Naive B cell (primary cell): ENCODE measurements at regions not wholly inside any gene's neighbourhood (a gene's known extent, or its start where the extent isn't known, plus 50 kb on each side); places are given as distances from the start of the nearest gene placed in this dataset.

Source experiments
- ATAC-seq, 2 donors: fragments of 150-1000 bp; cut with Tn5 transposase; 2 replicates each; pipeline ENCODE4 v1.10.0; 2021; ENCODE audit warnings: low read depth in 2 of 2, mild to moderate bottlenecking in 2 of 2, moderate library complexity in 2 of 2
- DNase-seq: peaks from one replicate; pipeline ENCODE4 v3.0.0; 2022
- H3K27ac Mint-ChIP-seq, 6 donors: one replicate each; pipeline ENCODE4 v1.8.0; 2020 to 2022; ENCODE audit warnings: mild to moderate bottlenecking in 6 of 6, mixed read lengths in 6 of 6, moderate library complexity in 5 of 6, inconsistent platforms in 2 of 6
- H3K27me3 Mint-ChIP-seq, 3 donors: one replicate each; pipeline ENCODE4 v1.8.0; 2021 to 2022; ENCODE audit warnings: mixed read lengths in 3 of 3, mild to moderate bottlenecking in 1 of 3
- H3K36me3 Mint-ChIP-seq, 2 donors: one replicate each; pipeline ENCODE4 v1.8.0; 2020 to 2022; ENCODE audit warnings: mixed read lengths in 2 of 2, inconsistent platforms in 1 of 2, mild to moderate bottlenecking in 1 of 2
- H3K4me1 Mint-ChIP-seq, 3 donors: one replicate each; pipeline ENCODE4 v1.8.0; 2020 to 2022; ENCODE audit warnings: mixed read lengths in 3 of 3, inconsistent platforms in 1 of 3, mild to moderate bottlenecking in 1 of 3, moderate library complexity in 1 of 3
- H3K4me3 Mint-ChIP-seq, 8 donors: one replicate each; pipeline ENCODE4 v1.8.0; 2020 to 2022; ENCODE audit warnings: mild to moderate bottlenecking in 8 of 8, mixed read lengths in 8 of 8, moderate library complexity in 8 of 8, inconsistent platforms in 2 of 8
- H3K9me3 Mint-ChIP-seq, 7 donors: one replicate each; pipeline ENCODE4 v1.8.0; 2020 to 2022; ENCODE audit warnings: mixed read lengths in 7 of 7, mild to moderate bottlenecking in 5 of 7, inconsistent platforms in 2 of 7, moderate library complexity in 1 of 7

DNA sequence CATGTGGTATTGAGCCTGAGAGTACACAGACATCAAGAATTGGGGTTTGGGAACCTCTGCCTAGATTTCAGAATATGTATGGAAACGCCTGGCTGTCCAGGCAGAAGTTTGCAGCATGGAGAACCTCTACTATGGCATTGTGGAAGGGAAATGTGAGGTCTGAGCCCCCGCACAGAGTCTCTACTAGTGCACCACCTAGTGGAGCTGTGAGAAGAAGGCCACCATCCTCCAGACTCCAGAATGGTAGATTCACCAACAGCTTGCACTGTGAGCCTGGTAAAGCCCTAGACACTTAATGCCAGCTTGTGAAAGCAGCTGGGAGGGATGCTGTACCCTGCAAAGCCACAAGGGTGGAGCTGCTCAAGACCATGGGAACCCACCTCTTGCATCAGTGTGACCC is 658.2 kb downstream of the HACE1 start:
- no peaks in the 10 kb centered on the region for H3K4me1 Mint-ChIP-seq
- ATAC-seq: no peak
- H3K36me3 Mint-ChIP-seq: no peaks in the 10 kb centered on the region
- H3K4me3 Mint-ChIP-seq: no peak overlapping the region
- H3K27ac Mint-ChIP-seq: no peak overlapping the region
- peaks cover 5 to 33% (median 12%) of the 10 kb centered on the region in 7 donors for H3K9me3 Mint-ChIP-seq
- H3K27me3 Mint-ChIP-seq: no peaks in the 10 kb centered on the region
- no peak for DNase-seq

DNA sequence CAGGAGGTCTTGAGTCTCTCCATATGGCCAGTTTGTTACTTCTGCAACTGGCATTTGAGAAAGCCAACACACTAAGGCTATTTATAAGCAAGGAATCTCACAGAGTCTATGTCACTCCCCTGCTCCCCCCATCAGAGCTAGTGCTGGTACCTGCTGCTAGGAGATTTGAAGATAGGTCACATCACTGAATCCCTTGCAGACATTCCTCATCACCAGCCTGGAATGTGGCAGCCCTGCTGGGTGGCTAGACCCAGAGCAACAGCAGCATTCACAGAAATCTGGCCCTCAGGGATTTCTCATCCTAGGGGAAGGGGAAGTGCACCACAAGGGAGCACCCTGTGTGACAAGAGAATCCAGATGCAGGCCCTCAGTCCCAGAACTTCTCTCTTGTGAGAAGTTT is 672.1 kb downstream of the HACE1 start:
- no peak overlapping the region for H3K27ac Mint-ChIP-seq
- H3K4me1 Mint-ChIP-seq: no peaks in the 10 kb centered on the region
- no peaks in the 10 kb centered on the region for H3K36me3 Mint-ChIP-seq
- no peak for DNase-seq
- no peak overlapping the region for H3K4me3 Mint-ChIP-seq
- no peak for ATAC-seq
- peaks cover under 1 to 22% (median 12%) of the 10 kb centered on the region in 7 donors for H3K9me3 Mint-ChIP-seq
- no peaks in the 10 kb centered on the region for H3K27me3 Mint-ChIP-seq

DNA sequence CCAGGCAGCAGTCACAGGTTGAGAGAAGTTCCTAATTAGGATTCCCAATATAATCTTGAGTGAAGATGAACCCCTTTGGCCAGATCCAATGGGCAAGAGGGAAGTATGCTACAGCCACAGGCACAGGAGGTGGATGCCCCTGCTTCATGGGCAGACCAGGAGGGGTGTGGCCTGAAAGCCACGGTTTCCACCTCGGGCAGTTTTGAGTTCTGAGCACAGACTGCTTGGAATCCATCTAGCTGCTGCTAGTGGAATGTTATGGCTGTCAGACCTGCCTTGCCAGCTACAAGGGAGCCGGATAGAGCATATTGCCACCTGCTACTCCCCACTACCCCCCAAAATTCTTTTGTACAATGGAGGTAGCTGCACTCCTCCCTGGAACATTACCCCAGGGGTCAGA is 672.9 kb downstream of the HACE1 start:
- ATAC-seq (no peak), DNase-seq (no peak)
- no peak overlapping the region for H3K4me3 Mint-ChIP-seq
- no peaks in the 10 kb centered on the region for H3K36me3 Mint-ChIP-seq
- no peaks in the 10 kb centered on the region for H3K4me1 Mint-ChIP-seq
- no peak overlapping the region for H3K27ac Mint-ChIP-seq
- peaks cover 0 to 19% (median 6%) of the 10 kb centered on the region in 7 donors for H3K9me3 Mint-ChIP-seq
- H3K27me3 Mint-ChIP-seq: no peaks in the 10 kb centered on the region

DNA sequence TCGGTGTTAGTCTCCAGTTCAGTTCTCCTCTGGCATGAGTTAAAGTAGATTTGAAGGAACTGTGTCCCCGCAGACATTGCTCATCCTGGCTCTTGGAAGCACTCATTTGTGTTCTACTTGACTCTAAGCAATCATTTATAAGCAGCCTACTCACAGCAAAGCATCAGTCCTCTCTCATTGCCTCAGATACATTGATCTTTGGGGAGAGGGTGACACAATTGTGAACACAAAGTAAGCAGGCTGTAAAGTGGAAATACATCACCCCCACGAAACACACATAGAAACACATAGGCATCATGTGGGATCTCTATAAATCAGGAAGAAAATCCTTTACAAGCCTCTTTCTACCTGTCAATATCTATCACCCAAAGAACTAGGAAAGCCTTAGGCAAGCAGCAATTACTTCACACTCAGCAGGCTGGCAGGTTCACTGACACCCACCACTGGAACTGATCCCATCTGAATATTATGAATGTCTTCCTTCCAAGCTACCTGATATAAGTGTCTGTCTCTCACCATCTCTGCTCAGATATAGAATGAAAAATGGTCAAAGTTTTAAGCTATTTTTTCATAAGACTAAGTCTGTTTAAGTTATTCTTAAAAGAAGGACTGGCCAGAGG is 675.8 kb downstream of the HACE1 start:
- no peak for ATAC-seq

DNA sequence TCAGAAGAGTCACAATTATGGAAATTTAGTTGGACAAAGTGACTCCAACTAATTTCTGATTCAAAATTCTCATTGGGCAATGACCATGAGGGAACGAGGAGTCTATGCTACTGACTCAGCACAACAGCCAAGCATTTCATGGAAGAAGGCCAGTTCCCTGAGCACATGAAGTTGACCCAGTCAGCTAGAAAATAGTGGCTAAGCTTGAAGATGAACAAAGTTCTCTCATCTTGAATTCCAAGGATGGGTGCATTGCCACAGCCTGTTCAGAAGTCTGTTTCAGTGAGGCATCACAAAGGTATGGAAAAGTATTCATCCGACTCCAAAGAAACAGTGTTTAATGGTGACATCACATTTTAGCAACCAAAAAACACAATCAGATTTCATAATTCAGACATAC is 676.9 kb downstream of the HACE1 start:
- DNase-seq: no peak
- Mint-ChIP-seq H3K27me3 (no peaks in the 10 kb centered on the region), H3K9me3 (peaks cover 0 to 13% (median 0%) of the 10 kb centered on the region in 7 donors), H3K36me3 (no peaks in the 10 kb centered on the region), H3K4me1 (no peaks in the 10 kb centered on the region), H3K27ac (no peak overlapping the region), H3K4me3 (no peak overlapping the region)
- no peak for ATAC-seq

More for the DNA sequence above, 675.8 kb downstream of the HACE1 start:
- H3K4me3 Mint-ChIP-seq: no peak overlapping the region
- H3K9me3 Mint-ChIP-seq: peaks cover 0 to 13% (median 0%) of the 10 kb centered on the region in 7 donors
- DNase-seq: no peak
- no peaks in the 10 kb centered on the region for H3K4me1 Mint-ChIP-seq
- no peaks in the 10 kb centered on the region for H3K36me3 Mint-ChIP-seq
- no peaks in the 10 kb centered on the region for H3K27me3 Mint-ChIP-seq
- H3K27ac Mint-ChIP-seq: no peak overlapping the region

DNA sequence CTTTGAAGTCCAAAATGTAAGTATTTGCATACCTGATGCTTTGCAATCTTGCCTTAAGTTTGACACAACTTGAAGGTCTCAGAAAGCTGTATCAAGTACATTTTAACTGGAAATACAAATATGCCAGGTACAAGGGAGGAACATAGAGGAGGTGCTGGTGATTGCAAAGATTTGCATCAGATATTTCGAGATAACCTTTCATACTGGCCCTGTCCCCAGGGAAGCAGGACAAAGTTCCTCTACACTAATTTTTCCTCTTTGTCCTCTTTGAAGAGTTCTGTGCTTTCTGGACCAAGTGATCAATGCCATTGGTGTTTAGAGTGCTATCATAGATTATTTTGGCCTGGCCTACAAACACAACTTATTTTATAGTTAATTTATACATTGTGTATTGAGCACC is 686.1 kb downstream of the HACE1 start:
- no peak for DNase-seq
- Mint-ChIP-seq H3K27me3 (no peaks in the 10 kb centered on the region), H3K4me3 (no peak overlapping the region), H3K4me1 (no peaks in the 10 kb centered on the region), H3K9me3 (peaks cover 0 to 3% (median 0%) of the 10 kb centered on the region in 7 donors), H3K27ac (no peak overlapping the region), H3K36me3 (no peaks in the 10 kb centered on the region)
- no peak for ATAC-seq

DNA sequence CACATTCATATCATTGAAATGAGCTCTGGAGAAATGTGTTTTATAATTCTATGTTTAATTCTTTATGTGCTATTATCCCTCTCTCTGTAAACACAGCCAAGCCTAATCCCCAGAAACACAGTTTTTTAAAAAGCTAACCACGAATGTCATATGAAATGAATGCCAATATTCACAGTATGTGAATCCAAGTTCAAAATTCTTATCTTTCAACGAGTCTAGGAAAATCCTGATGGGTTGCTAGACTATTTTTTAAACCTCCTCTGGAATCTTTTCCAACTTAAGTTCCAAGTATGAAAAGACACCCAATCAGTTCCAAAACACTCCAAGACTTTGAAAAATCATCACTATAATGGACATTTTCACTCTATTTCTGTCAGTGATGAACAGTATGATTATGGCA is 689.3 kb downstream of the HACE1 start:
- no peak overlapping the region for H3K4me3 Mint-ChIP-seq

DNA sequence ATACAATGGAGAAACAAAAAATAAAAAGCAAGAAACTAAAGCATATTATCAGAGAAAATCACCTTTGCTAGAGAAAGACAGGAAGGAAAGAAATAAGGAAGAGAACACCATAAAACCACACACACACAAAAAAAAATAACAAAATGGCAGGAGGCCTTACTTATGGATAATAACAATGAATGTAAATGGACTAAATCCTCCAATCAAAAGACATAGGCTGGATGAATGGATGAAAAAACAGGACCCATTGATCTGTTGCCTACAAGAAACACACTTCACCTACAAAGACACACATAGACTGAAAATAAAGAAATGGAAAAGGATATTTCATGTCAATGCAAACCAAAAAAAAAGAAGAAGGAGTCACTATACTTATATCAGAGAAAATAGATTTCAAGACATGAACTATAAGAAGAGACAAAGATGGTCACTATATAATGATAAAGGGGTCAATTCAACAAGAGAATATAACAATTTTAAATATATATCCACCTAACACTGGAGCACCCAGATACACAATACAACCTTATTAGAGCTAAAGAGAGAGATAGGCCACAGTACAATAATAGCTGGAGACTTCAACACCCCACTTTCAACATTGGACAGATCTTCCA is 693.6 kb downstream of the HACE1 start:
- peaks cover 5 to 36% (median 16%) of the 10 kb centered on the region in 7 donors for H3K9me3 Mint-ChIP-seq
- no peak overlapping the region for H3K4me3 Mint-ChIP-seq
- no peaks in the 10 kb centered on the region for H3K36me3 Mint-ChIP-seq
- no peak for ATAC-seq
- H3K27ac Mint-ChIP-seq: no peak overlapping the region
- no peaks in the 10 kb centered on the region for H3K27me3 Mint-ChIP-seq
- no peak for DNase-seq
- H3K4me1 Mint-ChIP-seq: no peaks in the 10 kb centered on the region

More for the DNA sequence above, 689.3 kb downstream of the HACE1 start:
- ATAC-seq (no peak), DNase-seq (no peak)
- Mint-ChIP-seq H3K27me3 (no peaks in the 10 kb centered on the region), H3K36me3 (no peaks in the 10 kb centered on the region), H3K9me3 (peaks cover 5 to 24% (median 10%) of the 10 kb centered on the region in 7 donors), H3K4me1 (no peaks in the 10 kb centered on the region), H3K27ac (no peak overlapping the region)

DNA sequence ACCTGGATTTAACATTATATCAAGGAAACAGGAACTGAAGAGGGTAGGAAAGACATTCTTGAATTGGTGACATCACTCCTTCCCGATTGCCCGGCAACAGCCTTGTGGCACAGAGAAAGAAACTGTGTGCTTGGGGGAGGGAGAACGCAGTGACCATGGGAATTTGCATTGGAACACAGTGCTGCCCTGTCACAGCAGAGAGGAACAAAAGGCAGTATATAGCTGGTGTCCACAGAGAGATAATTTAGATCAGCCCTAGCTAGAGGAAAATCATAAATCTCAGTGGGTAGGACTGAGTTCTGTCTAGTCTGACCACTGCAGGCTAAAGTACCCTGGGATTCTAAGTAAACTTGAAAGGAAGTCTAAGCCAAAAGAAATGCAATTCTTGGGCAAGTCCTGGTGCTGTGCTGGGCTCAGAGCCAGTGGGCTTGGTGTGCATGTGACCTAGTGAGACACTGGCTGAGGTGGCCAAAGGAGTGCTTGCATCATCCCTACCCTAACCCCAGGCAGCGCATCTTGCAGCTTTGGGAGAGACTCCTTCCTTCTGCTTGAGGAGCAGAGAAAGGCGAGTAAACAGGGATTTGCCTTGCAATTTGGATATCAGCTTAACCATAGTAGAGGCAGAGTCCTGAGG is 697.6 kb downstream of the HACE1 start:
- H3K27ac Mint-ChIP-seq: no peak overlapping the region
- DNase-seq (no peak), ATAC-seq (no peak)
- no peaks in the 10 kb centered on the region for H3K4me1 Mint-ChIP-seq
- no peaks in the 10 kb centered on the region for H3K36me3 Mint-ChIP-seq
- peak overlapping the region in 1 of 8 donors; percentile 69 for H3K4me3 Mint-ChIP-seq
- no peaks in the 10 kb centered on the region for H3K27me3 Mint-ChIP-seq
- H3K9me3 Mint-ChIP-seq: peaks cover 5 to 27% (median 14%) of the 10 kb centered on the region in 7 donors

DNA sequence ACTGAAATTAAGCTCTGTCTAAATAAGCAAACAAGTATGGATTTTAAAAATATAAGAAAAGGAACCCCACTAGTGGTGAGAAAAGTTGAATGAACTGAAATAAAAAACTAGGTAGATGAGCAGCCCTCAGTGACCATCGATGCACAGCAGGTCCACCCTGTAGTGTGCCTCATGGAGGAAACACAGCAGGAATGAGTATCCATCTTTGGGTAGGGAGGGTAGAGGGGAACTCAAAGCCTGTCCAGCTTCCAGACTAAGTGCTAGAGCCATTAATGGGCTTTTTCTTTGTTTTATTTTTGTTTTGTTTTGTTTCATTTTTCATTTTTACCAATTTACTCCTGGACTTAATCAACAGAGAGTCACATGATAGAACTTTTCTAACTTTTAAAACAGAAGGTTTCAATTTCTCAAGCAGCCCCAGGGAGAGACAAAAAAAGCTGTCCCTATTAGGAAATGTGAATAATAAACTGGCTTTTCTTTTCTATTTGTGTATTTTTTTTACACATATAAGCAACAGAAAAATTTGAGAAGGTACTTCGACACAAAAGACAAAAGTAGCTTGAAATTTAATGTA is 700.6 kb downstream of the HACE1 start:
- Mint-ChIP-seq H3K27ac (peak overlapping the region in 1 of 6 donors; percentile 64), H3K9me3 (peaks cover 0 to 12% (median 5%) of the 10 kb centered on the region in 7 donors), H3K4me3 (no peak overlapping the region), H3K4me1 (no peaks in the 10 kb centered on the region), H3K27me3 (no peaks in the 10 kb centered on the region), H3K36me3 (no peaks in the 10 kb centered on the region)
- no peak for ATAC-seq
- no peak for DNase-seq

DNA sequence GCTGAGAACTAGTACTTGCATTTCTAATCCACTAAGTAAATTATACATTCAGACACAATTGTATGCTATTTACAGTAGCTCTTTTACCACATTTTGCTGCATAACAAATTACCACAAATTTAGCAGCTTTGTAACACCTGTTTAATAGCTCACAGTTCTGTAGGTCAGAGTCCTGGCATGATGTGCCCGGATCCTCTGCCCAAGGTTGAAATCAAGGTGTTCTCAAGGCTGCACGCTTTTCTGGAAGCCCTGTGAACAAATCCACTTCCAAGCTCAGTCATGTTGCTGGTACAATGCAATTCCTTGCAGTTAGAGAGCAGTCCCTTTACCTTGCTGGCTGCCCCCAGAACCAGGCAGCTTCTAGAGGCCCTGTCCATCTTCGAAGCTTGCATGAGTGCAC is 716.0 kb downstream of the HACE1 start:
- Mint-ChIP-seq H3K27me3 (no peaks in the 10 kb centered on the region), H3K27ac (no peak overlapping the region), H3K36me3 (no peaks in the 10 kb centered on the region), H3K9me3 (peaks cover 0 to 7% (median 3%) of the 10 kb centered on the region in 7 donors), H3K4me1 (no peaks in the 10 kb centered on the region), H3K4me3 (no peak overlapping the region)
- ATAC-seq (no peak), DNase-seq (no peak)

DNA sequence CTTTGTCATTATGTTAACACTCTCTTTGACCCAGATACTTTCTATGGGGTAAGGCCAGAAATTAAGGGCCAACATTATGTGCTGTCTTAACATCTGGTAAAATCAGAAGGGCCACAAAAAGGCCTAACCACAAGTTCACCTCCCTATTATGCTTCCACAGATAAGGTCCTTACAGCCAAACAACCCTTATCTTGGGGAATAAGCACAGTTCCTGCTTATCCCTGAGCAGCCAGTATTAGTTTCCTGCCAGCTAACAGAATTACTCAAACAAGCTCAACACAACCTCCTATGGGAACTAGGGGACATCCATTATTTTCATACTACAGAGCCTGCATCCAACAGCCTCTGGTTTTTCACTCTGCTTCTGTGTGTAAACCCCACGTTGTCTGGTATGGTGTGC is 724.8 kb downstream of the HACE1 start:
- Mint-ChIP-seq H3K4me3 (no peak overlapping the region), H3K27ac (no peak overlapping the region), H3K36me3 (no peaks in the 10 kb centered on the region), H3K9me3 (peaks cover 0 to 7% (median 0%) of the 10 kb centered on the region in 7 donors), H3K27me3 (no peaks in the 10 kb centered on the region), H3K4me1 (no peaks in the 10 kb centered on the region)
- DNase-seq (no peak), ATAC-seq (no peak)

DNA sequence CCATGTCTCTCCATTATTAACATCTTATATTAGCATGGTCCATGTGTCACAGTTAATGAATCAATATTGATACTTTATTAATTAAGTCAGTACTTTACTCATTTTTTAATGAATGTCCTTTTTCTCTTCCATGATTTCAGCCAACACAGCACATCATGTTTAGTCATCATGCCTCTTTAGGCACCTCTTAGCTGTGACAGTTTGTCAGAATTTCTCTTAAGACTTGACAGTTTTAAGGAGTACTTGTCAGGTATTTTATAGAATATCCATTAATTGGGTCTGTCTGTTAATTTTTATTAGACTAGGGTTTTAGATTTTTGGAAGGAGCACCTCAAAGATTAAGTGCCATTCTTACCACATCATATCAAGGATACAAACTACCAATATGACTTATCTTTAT is 729.4 kb downstream of the HACE1 start:
- Mint-ChIP-seq H3K36me3 (no peaks in the 10 kb centered on the region), H3K27ac (no peak overlapping the region), H3K4me3 (no peak overlapping the region), H3K27me3 (no peaks in the 10 kb centered on the region), H3K9me3 (peaks cover 0 to 2% (median 0%) of the 10 kb centered on the region in 7 donors), H3K4me1 (no peaks in the 10 kb centered on the region)
- ATAC-seq: no peak
- DNase-seq: no peak
